ENCODE measurements at regions not wholly inside any gene's neighbourhood (a gene's known extent, or its start where the extent isn't known, plus 50 kb on each side); places are given as distances from the start of the nearest gene placed in this dataset.
A peak's percentile ranks its signal among the peaks of the same experiment; 100 is the strongest.

DNA sequence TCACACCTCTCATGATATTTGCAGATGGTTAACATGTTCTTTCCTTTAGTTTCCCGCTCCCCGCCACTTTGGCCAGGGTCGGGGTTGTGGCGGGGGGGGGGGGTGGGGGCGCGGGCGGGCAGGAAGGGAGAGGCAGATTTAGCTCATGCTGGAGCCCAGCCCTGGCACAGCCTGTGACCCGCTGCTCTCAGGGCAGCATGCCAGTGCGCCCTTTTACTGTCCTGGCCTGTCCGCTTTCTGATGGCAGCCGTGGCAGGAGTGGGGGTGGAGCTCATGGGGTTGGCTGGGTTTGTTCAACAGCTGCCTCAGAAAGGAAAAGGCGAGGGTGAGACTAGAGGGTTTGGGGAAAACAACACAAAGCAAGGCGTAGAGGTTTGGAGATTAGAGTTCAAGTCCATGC lies 56.1 kb downstream of the TNP1 start:
- TF ChIP-seq POLR2AphosphoS5 (IDR thresholded peaks at IDR 0.05) (peak in 1 of 3 donors; percentile 9), CTCF (IDR thresholded peaks at IDR 0.05 in 8 of 11, conservative IDR thresholded peaks at IDR 0.05 in 3 of 11) (no peak), POLR2A (IDR thresholded peaks at IDR 0.05) (no peak)

Measured in spleen (tissue), 7 donors.